ENCODE measurements at regions not wholly inside any gene's neighbourhood (a gene's known extent, or its start where the extent isn't known, plus 50 kb on each side); places are given as distances from the start of the nearest gene placed in this dataset.

- DNase-seq (ENCODE audit: low read depth in 2 of 2), result no peak
Measured at GRCh38 chr18:8536231-8536630, 73.0 kb upstream of the RAB12 start.

- DNase-seq (ENCODE audit: low read depth in 2 of 2), result no peak
Measured at GRCh38 chr18:8536922-8537321, 72.3 kb upstream of the RAB12 start.

GRCh38 chr18:8537400-8537799, 71.8 kb upstream of the RAB12 start:
- DNase-seq (ENCODE audit: low read depth in 2 of 2), result no peak

GRCh38 chr18:8538935-8539334, 70.3 kb upstream of the RAB12 start:
- DNase-seq (ENCODE audit: low read depth in 2 of 2), result no peak

DNA sequence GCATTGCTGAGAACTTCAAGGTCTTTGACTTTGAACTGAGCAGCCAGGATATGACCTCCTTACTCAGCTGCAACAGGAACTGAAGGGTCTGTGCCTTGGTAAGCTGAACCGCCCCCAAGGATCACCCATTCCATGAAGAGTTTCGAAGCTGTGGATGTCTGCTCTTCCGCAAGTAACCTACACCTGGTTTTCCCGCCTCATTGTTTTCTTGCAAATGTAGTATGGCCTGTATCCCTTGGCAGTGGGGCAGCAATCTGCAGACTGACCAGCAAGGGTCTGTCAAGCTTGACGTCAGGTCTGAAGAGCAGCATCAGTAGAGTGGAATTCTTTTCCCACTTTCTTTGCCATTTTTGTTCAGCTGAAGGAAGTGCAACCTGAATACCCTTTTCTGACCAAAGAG, 62.6 kb upstream of the RAB12 start:
- DNase-seq (ENCODE audit: low read depth in 2 of 2), result no peak

- DNase-seq (ENCODE audit: low read depth in 2 of 2), result no peak
Measured at GRCh38 chr18:8548186-8548585, 61.1 kb upstream of the RAB12 start.

GRCh38 chr18:8549254-8549757, 59.9 kb upstream of the RAB12 start:
- no peak for DNase-seq (ENCODE audit: low read depth in 2 of 2)

DNA sequence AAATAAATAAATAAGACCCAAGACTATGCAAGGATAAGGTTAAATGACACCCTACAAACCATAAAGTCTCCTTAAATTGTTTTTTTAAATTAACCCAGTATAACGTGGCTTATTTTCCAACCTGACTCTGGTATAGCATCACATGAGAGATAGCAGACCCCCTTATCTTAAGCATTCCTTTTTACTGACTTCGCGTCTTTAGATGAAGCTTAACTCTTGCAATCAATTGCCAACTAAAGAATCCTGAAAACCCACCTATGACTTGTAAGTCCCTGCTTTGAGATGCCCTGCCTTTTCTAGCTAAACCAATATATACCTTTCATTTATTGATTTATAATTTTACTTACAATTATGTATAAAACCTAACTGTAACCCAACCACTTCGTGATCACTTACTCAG, 57.1 kb upstream of the RAB12 start:
- DNase-seq (ENCODE audit: low read depth in 2 of 2), result no peak

- DNase-seq (ENCODE audit: low read depth in 2 of 2), result no peak
Measured at GRCh38 chr18:8554354-8554753, 54.9 kb upstream of the RAB12 start.

DNA sequence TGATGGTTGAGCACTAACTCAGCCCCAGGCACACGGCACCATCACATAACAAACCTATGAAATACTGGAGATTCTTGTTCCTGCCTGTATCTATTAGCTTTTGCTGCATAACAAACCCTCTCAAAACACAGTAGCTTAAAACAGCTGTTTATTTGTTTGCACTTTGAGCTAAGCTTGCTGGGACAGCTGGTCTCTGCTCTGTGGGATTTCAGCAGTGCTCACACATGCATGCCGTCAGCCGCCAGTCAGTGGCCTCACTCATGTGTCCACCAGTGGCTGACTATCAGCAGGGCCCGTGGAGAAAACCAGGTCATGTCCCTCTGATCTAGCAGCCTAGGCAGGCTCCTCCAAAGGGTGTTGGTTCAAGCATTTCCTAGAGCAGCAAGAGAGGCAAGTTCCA, 52.8 kb upstream of the RAB12 start:
- DNase-seq (ENCODE audit: low read depth in 2 of 2), result no peak
